ENCODE measurements at regions not wholly inside any gene's neighbourhood (a gene's known extent, or its start where the extent isn't known, plus 50 kb on each side); places are given as distances from the start of the nearest gene placed in this dataset.

DNA sequence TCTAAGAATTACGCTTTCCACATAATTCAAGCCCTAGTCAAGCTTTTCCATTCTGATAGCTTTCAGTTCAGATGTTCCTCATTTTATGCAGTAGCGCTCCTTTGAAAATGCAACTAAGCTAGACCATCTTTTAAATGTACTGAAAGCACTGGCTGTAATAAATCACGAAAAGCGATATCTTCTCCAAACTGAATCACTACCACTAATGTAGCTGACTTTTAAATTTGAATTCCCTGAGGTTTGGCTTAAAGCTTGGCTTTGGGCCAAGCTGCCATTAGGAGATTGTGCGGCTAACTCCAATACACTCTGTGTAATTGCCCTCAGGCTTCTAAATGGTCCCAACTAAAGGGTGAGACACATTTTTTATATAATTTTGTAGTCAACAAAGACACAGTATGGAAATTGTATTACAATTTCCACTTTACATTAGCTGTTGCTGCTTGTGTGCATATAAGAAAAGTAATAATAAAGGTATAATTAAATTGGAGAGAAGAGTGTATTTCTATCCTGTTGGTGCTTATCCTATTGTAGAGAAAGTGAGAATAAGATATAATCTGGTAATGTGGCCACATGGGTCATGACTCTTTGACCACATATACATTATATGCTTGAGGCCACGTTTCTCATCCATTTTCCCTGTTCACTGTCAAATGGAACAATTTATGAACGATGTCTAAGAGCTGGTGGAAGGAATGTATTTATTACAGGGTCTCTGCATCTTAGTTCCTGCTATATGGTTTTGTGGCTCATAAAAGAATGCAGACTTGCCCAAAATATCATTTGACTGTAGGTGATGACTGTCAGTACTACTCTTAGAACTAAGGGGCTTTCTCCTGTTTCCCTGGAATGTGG is 118.7 kb upstream of the TAF11L2 start:
- TF ChIP-seq NFIC (IDR thresholded peaks at IDR 0.05) = peak; percentile 71
- TF ChIP-seq ZBTB7A (IDR thresholded peaks at IDR 0.05; ENCODE audit: low read depth) = no peak

DNA sequence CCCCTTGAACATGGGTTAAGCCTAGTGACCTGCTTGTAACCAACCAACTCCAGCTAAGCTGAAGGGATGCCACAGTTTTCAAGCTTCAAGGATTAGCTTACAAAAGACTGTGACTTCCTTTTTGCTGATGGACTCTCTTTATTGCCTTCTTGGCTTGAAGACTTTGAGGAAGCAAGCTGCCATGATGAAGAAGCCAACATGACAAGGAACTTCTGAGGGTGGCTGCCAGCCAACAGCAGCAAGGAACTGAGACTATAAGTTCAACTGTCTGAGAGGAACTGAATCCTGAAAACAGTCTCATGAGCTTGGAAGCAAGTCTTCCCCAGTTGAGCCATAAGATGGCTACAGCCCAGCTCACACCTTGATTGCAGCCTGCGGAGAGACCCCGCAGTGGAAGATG is 116.1 kb upstream of the TAF11L2 start:
- TF ChIP-seq, protein P1, sequence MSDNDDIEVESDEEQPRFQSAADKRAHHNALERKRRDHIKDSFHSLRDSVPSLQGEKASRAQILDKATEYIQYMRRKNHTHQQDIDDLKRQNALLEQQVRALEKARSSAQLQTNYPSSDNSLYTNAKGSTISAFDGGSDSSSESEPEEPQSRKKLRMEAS (IDR thresholded peaks at IDR 0.05) = no peak
- TF ChIP-seq YY1 (IDR thresholded peaks at IDR 0.05; ENCODE audit: low read depth) = no peak
- no peak for TF ChIP-seq CEBPB (IDR thresholded peaks at IDR 0.05)
- TF ChIP-seq FOXM1 (IDR thresholded peaks at IDR 0.05; ENCODE audit: borderline replicate concordance, low read depth) = no peak

DNA sequence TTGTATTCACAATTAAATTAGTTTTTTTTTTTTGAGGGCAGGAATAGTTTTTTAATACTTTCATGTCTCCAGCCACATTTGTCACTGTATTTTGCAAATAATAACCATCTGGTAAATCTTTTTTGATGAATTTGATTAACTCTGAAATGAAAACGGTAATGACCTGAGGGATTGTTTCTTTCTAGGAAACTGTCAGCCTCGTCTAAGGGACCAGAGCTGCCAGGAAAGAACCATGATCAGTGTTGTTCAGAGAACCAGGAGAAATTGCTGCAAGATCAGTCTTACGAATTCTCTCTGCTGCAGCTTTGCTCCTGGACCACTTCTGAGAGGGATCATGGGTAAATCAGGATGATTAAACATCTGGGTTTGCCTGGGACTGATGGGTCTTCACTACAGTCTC is 114.5 kb upstream of the TAF11L2 start:
- TF ChIP-seq EGR1 (IDR thresholded peaks at IDR 0.05) (no peak), TAF1 (IDR thresholded peaks at IDR 0.05; ENCODE audit: low read depth) (no peak), CREB1 (IDR thresholded peaks at IDR 0.05; ENCODE audit: low read depth) (no peak), TCF12 (IDR thresholded peaks at IDR 0.05; ENCODE audit: low read depth) (no peak), EP300 (IDR thresholded peaks at IDR 0.05; ENCODE audit: borderline replicate concordance) (no peak), YY1 (IDR thresholded peaks at IDR 0.05; ENCODE audit: low read depth) (no peak), TEAD4 (IDR thresholded peaks at IDR 0.05) (no peak), ZBTB7A (IDR thresholded peaks at IDR 0.05; ENCODE audit: low read depth) (no peak), NFIC (IDR thresholded peaks at IDR 0.05) (no peak), FOXM1 (IDR thresholded peaks at IDR 0.05; ENCODE audit: borderline replicate concordance, low read depth) (no peak), CEBPB (IDR thresholded peaks at IDR 0.05) (no peak), RAD21 (IDR thresholded peaks at IDR 0.05; ENCODE audit: low read depth) (no peak)
- TF ChIP-seq, protein P2, sequence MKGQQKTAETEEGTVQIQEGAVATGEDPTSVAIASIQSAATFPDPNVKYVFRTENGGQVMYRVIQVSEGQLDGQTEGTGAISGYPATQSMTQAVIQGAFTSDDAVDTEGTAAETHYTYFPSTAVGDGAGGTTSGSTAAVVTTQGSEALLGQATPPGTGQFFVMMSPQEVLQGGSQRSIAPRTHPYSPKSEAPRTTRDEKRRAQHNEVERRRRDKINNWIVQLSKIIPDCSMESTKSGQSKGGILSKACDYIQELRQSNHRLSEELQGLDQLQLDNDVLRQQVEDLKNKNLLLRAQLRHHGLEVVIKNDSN (IDR thresholded peaks at IDR 0.05) = no peak
- TF ChIP-seq, protein P1 (IDR thresholded peaks at IDR 0.05) = no peak
- TF ChIP-seq, protein P3, sequence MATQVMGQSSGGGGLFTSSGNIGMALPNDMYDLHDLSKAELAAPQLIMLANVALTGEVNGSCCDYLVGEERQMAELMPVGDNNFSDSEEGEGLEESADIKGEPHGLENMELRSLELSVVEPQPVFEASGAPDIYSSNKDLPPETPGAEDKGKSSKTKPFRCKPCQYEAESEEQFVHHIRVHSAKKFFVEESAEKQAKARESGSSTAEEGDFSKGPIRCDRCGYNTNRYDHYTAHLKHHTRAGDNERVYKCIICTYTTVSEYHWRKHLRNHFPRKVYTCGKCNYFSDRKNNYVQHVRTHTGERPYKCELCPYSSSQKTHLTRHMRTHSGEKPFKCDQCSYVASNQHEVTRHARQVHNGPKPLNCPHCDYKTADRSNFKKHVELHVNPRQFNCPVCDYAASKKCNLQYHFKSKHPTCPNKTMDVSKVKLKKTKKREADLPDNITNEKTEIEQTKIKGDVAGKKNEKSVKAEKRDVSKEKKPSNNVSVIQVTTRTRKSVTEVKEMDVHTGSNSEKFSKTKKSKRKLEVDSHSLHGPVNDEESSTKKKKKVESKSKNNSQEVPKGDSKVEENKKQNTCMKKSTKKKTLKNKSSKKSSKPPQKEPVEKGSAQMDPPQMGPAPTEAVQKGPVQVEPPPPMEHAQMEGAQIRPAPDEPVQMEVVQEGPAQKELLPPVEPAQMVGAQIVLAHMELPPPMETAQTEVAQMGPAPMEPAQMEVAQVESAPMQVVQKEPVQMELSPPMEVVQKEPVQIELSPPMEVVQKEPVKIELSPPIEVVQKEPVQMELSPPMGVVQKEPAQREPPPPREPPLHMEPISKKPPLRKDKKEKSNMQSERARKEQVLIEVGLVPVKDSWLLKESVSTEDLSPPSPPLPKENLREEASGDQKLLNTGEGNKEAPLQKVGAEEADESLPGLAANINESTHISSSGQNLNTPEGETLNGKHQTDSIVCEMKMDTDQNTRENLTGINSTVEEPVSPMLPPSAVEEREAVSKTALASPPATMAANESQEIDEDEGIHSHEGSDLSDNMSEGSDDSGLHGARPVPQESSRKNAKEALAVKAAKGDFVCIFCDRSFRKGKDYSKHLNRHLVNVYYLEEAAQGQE (IDR thresholded peaks at IDR 0.05; ENCODE audit: low read depth) = no peak

DNA sequence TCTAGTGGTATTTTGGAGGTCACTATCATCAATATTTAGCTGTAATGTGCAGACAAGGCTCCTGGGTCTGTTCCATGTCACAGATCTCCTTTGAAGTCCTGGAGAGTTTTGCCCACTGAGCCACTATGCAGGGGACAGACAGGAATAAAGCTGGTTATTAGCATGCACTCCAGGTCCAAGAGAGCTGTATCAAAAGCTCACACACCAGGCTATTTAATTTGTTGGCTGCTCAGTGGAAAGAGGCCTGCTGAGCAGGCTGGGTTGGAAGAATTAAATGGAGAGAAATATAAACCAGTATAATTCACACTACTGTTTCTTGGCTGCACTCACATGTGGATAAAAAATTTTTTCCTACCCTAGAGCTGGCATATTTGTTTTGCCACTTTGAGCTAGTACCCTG is 113.8 kb upstream of the TAF11L2 start:
- TF ChIP-seq CREB1 (IDR thresholded peaks at IDR 0.05; ENCODE audit: low read depth) (no peak), FOXM1 (IDR thresholded peaks at IDR 0.05; ENCODE audit: borderline replicate concordance, low read depth) (no peak), TEAD4 (IDR thresholded peaks at IDR 0.05) (no peak), RAD21 (IDR thresholded peaks at IDR 0.05; ENCODE audit: low read depth) (no peak)
- TF ChIP-seq, protein P3 (IDR thresholded peaks at IDR 0.05; ENCODE audit: low read depth) = no peak
- TF ChIP-seq, protein P2 (IDR thresholded peaks at IDR 0.05) = no peak

DNA sequence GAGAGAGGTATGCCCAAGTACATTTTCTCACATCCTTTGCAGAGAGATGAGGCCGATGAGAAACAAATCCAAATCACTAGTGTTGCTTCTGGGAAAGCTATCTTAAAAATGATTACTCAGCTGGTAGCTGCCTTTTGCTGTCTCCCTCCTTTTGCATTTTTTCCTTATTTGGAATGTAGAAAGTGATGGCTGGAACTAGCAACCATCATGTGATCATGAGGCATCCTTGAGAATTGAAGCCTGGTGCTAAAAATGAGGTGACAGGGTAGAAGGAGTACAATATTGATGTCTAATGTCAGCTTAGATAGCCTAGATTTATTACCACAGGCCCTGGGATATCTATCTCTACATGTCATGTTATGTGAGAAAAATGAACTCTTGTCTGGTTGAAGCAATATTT is 109.3 kb upstream of the TAF11L2 start:
- TF ChIP-seq RAD21 (IDR thresholded peaks at IDR 0.05; ENCODE audit: low read depth) = no peak
- TF ChIP-seq, protein P1 (IDR thresholded peaks at IDR 0.05) = no peak
- TF ChIP-seq CREB1 (IDR thresholded peaks at IDR 0.05; ENCODE audit: low read depth) = no peak
- no peak for TF ChIP-seq TAF1 (IDR thresholded peaks at IDR 0.05; ENCODE audit: low read depth)
- no peak for TF ChIP-seq EGR1 (IDR thresholded peaks at IDR 0.05)
- TF ChIP-seq NFIC (IDR thresholded peaks at IDR 0.05) = no peak
- no peak for TF ChIP-seq ZBTB7A (IDR thresholded peaks at IDR 0.05; ENCODE audit: low read depth)
- TF ChIP-seq, protein P3 (IDR thresholded peaks at IDR 0.05; ENCODE audit: low read depth) = no peak
- no peak for TF ChIP-seq TCF12 (IDR thresholded peaks at IDR 0.05; ENCODE audit: low read depth)
- TF ChIP-seq EP300 (IDR thresholded peaks at IDR 0.05; ENCODE audit: borderline replicate concordance) = no peak
- TF ChIP-seq YY1 (IDR thresholded peaks at IDR 0.05; ENCODE audit: low read depth) = no peak
- TF ChIP-seq CEBPB (IDR thresholded peaks at IDR 0.05) = no peak
- no peak for TF ChIP-seq FOXM1 (IDR thresholded peaks at IDR 0.05; ENCODE audit: borderline replicate concordance, low read depth)
- TF ChIP-seq, protein P2 (IDR thresholded peaks at IDR 0.05) = no peak
- no peak for TF ChIP-seq TEAD4 (IDR thresholded peaks at IDR 0.05)

All from Ishikawa (cell line).